A549 (cell line): ENCODE measurements at regions not wholly inside any gene's neighbourhood (a gene's known extent, or its start where the extent isn't known, plus 50 kb on each side); places are given as distances from the start of the nearest gene placed in this dataset.

Source experiments
- ATAC-seq, 2 experiments: fragments of 200-7000 bp in 1 of 2; fragments of >200 bp in 1 of 2; cut with Nextera tagmentation in 1 of 2; cut with Tn5 transposase in 1 of 2; 3 replicates each; pipeline versions ENCODE4 v1.8.0 to v1.9.1; 2018 to 2020; ENCODE audit warnings: mild to moderate bottlenecking in 1 of 2, moderate library complexity in 1 of 2
- CTCF ChIA-PET: fragments of 300-600 bp; sonication (Branson Sonifier 250); formaldehyde crosslinking; extraction: SDS; loops from one replicate; lab custom pipeline; 2021; ENCODE audit warnings: antibody characterized with exemption, inconsistent platforms; lab: Yijun Ruan, JAX
- POLR2A ChIA-PET: fragments of 350-600 bp; formaldehyde crosslinking; extraction: SDS; loops from one replicate; lab custom pipeline; 2021; ENCODE audit warnings: antibody characterized with exemption, inconsistent platforms; lab: Yijun Ruan, JAX
- DNase-seq, 2 experiments: peaks; one replicate each; pipeline versions ENCODE4 v3.0.0 to v3.0.0-alpha.2; 2011 to 2016; ENCODE audit warnings: low read depth in 1 of 2, low spot score in 1 of 2
- FAIRE-seq: peaks from 2 replicates; lab custom pipeline; 2011; peaks lifted over from hg19 to GRCh38; lab: Jason Lieb, UNC
- H3K27ac ChIP-seq, 2 experiments: fragments of >200 bp; sonication (Bioruptor Twin); formaldehyde crosslinking; 3 replicates each; pipeline ENCODE4 v1.5.1; 2016 to 2017
- H3K4me1 ChIP-seq: fragments of >200 bp; sonication (Bioruptor Twin); formaldehyde crosslinking; 3 replicates; pipeline ENCODE4 v1.6.1; 2016
- H3K4me2 ChIP-seq: fragments of >200 bp; sonication (Bioruptor Twin); formaldehyde crosslinking; 3 replicates; pipeline ENCODE4 v1.6.1; 2016
- H3K4me3 ChIP-seq: fragments of >200 bp; sonication (Bioruptor Twin); formaldehyde crosslinking; 3 replicates; pipeline ENCODE4 v1.5.1; 2016
- H3K9me3 ChIP-seq: fragments of >200 bp; sonication (Bioruptor Twin); formaldehyde crosslinking; 3 replicates; pipeline ENCODE4 v1.6.1; 2016
- CHD4 ChIP-seq: fragments of 200-600 bp; sonication (generic); IDR thresholded peaks from 2 replicates; pipeline ENCODE4 v1.6.1; 2016; ENCODE audit warnings: antibody characterized with exemption, mild to moderate bottlenecking, borderline replicate concordance
- EHF ChIP-seq: fragments of 250-450 bp; sonication (Bioruptor Pico); IDR thresholded peaks from 2 replicates; pipeline ENCODE4 v1.5.0; 2020; ENCODE audit warnings: mild to moderate bottlenecking
- HDAC2 ChIP-seq: fragments of 200-600 bp; sonication (generic); IDR thresholded peaks from 2 replicates; pipeline ENCODE4 v1.6.1; 2016
- HEYL ChIP-seq: fragments of 250-450 bp; sonication (Bioruptor Pico); IDR thresholded peaks from 2 replicates; pipeline ENCODE4 v1.8.0; 2021; ENCODE audit warnings: mild to moderate bottlenecking, moderate library complexity
- HMGXB4 ChIP-seq: fragments of 250-450 bp; sonication (Bioruptor Pico); IDR thresholded peaks from 2 replicates; pipeline ENCODE4 v1.5.0; 2021; ENCODE audit warnings: mild to moderate bottlenecking, moderate library complexity, borderline replicate concordance
- HOXB5 ChIP-seq: fragments of 250-450 bp; sonication (Bioruptor Pico); IDR thresholded peaks from 2 replicates; pipeline ENCODE4 v1.5.0; 2020; ENCODE audit warnings: mild to moderate bottlenecking, moderate library complexity
- KDM1A ChIP-seq: fragments of 200-600 bp; sonication (generic); IDR thresholded peaks from 2 replicates; pipeline ENCODE4 v1.6.1; 2016; ENCODE audit warnings: low read depth, mild to moderate bottlenecking
- MYC ChIP-seq: IDR thresholded peaks from 2 replicates; pipeline ENCODE4 v1.6.1; 2012; ENCODE audit warnings: mild to moderate bottlenecking, inconsistent platforms, low read length, improper control_type of control experiment, borderline replicate concordance
- NFE2L2 ChIP-seq: fragments of 150-350 bp; conservative IDR thresholded peaks from 2 replicates; pipeline ENCODE4 v1.6.1; 2014; ENCODE audit warnings: low read length
- NR3C1 ChIP-seq: fragments of >200 bp; sonication (Bioruptor Twin); formaldehyde crosslinking; IDR thresholded peaks from 3 replicates; pipeline ENCODE4 v1.6.1; 2017
- RAD21 ChIP-seq, 2 experiments: fragments of >200 bp in 1 of 2; sonication (Bioruptor Twin) in 1 of 2; formaldehyde crosslinking in 1 of 2; IDR thresholded peaks in 1 of 2; conservative IDR thresholded peaks in 1 of 2; 2 replicates in 1 of 2; 3 replicates in 1 of 2; pipeline ENCODE4 v1.6.1; 2012 to 2018; ENCODE audit warnings: inconsistent platforms in 1 of 2
- RCOR1 ChIP-seq: fragments of 150-350 bp; IDR thresholded peaks from 2 replicates; pipeline ENCODE4 v1.6.1; 2014; ENCODE audit warnings: antibody characterized with exemption, low read length, low read depth
- REST ChIP-seq: fragments of 200-600 bp; sonication (generic); IDR thresholded peaks from 2 replicates; pipeline ENCODE4 v1.6.1; 2016; ENCODE audit warnings: antibody characterized with exemption, mild to moderate bottlenecking, moderate library complexity
- SREBF2 ChIP-seq: fragments of 450-650 bp; IDR thresholded peaks from 2 replicates; pipeline ENCODE4 v1.6.1; 2014; ENCODE audit warnings: mild to moderate bottlenecking, moderate library complexity
- TP53 ChIP-seq: fragments of 250-450 bp; sonication (Bioruptor Pico); IDR thresholded peaks from 2 replicates; pipeline ENCODE4 v1.5.0; 2021; ENCODE audit warnings: mild to moderate bottlenecking, moderate library complexity
- ZC3H11A ChIP-seq: fragments of 450-650 bp; IDR thresholded peaks from 2 replicates; pipeline ENCODE4 v1.6.1; 2014; ENCODE audit warnings: antibody characterized with exemption, mild to moderate bottlenecking
- ZFP36 ChIP-seq: fragments of 450-650 bp; IDR thresholded peaks from 2 replicates; pipeline ENCODE4 v1.6.1; 2014; ENCODE audit warnings: borderline replicate concordance; ENCODE audit not compliant: partially characterized antibody
- ZSCAN20 ChIP-seq: fragments of 250-450 bp; sonication (Bioruptor Pico); IDR thresholded peaks from 2 replicates; pipeline ENCODE4 v1.8.0; 2022; ENCODE audit warnings: mild to moderate bottlenecking, moderate library complexity
- WGBS: methylation state at CpG from one replicate; pipeline ENCODE4 v1.1.6; 2017; ENCODE audit errors: missing lambda C conversion rate; 5-methylcytosine and 5-hydroxymethylcytosine counted together
- TF ChIP-seq, protein P1 (sequence below): fragments of >200 bp; sonication (Bioruptor Twin); formaldehyde crosslinking; IDR thresholded peaks from 2 replicates; pipeline ENCODE4 v1.6.1; 2016

DNA sequence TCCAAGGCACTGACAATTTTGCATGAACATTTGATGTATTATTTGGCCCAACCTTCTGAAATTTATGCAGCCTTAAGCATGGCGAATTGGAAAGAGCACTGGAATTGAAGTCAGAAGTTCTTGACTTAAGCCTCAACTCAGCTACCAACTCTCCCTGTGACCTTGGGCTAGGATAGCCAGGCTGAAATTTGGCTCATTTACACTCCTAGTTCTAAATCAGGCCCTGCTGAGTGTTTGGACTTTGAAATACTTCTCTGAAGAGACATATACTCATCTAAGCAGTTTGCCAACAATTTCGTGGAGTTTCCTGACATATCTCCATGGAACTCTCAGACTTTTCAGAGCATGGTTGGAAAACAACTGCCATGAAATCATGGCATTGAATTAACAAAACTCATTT lies 489.6 kb upstream of the PIK3C3 start:
- Histone ChIP-seq H3K4me1 (no peaks in the 10 kb centered on the region), H3K4me2 (no peak overlapping the region), H3K4me3 (no peak overlapping the region), H3K9me3 (no peaks in the 10 kb centered on the region), H3K27ac (no peak overlapping the region)
- no peak for DNase-seq
- ChIA-PET CTCF (no interaction called here), POLR2A (no interaction called here)
- 3% methylated on average over 2 of the region's 2 CpGs for WGBS
- ATAC-seq, result no peak
- FAIRE-seq, result no peak
- no peak for TF ChIP-seq ZC3H11A
- TF ChIP-seq RCOR1, result no peak
- no peak for TF ChIP-seq TP53
- TF ChIP-seq HOXB5 (CRISPR knock-in tag), result no peak
- no peak for TF ChIP-seq CHD4
- no peak for TF ChIP-seq HMGXB4 (CRISPR knock-in tag)
- TF ChIP-seq KDM1A, result no peak
- TF ChIP-seq SREBF2, result no peak
- TF ChIP-seq NFE2L2, result no peak
- TF ChIP-seq EHF, result no peak
- no peak for TF ChIP-seq NR3C1
- TF ChIP-seq HEYL, result no peak

DNA sequence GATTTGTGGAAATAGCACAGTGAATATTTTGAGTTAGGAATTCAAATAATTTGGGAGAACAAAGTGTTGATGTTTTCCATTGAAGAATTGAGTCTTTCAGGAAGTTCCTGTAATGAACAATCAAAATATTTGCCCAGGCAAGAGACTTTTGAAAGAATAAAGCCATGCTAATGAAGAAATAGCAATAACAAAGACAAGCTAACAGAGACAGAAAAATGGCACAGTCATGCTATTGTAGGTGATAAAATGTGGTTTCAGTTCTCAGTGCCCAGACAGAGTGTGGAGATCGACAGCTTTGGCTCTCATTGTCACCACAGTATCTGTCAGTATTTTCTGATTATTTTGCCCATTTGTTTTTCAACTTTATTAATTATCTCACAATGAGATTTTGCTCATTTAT lies 490.8 kb upstream of the PIK3C3 start:
- no peak for ATAC-seq
- ChIA-PET CTCF (interaction anchor here (0.6 kb wide), 1 partner anchor 12 kb away, joined by 3 read pairs; no protein-coding TSS in a partner anchor), POLR2A (no interaction called here)

More for the DNA sequence above, 490.8 kb upstream of the PIK3C3 start:
- no peaks in the 10 kb centered on the region for H3K4me1 ChIP-seq
- WGBS, result 3% methylated on average over 1 of the region's 1 CpG
- FAIRE-seq, result no peak
- no peak overlapping the region for H3K27ac ChIP-seq
- no peaks in the 10 kb centered on the region for H3K9me3 ChIP-seq
- no peak overlapping the region for H3K4me3 ChIP-seq
- TF ChIP-seq HDAC2 (no peak), ZSCAN20 (CRISPR knock-in tag) (no peak), HOXB5 (CRISPR knock-in tag) (no peak), MYC (no peak), REST (no peak), RAD21 (conservative IDR thresholded peaks at IDR 0.05 in 1 of 2, IDR thresholded peaks at IDR 0.05 in 1 of 2) (no peak), EHF (no peak), NFE2L2 (no peak), ZFP36 (no peak)
- TF ChIP-seq, protein P1, sequence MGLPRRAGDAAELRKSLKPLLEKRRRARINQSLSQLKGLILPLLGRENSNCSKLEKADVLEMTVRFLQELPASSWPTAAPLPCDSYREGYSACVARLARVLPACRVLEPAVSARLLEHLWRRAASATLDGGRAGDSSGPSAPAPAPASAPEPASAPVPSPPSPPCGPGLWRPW, result no peak
- DNase-seq, result no peak
- H3K4me2 ChIP-seq, result no peak overlapping the region
